PC-9 (cell line): ENCODE measurements at regions not wholly inside any gene's neighbourhood (a gene's known extent, or its start where the extent isn't known, plus 50 kb on each side); places are given as distances from the start of the nearest gene placed in this dataset.
A peak's percentile ranks its signal among the peaks of the same experiment; 100 is the strongest.

Experiments used
- BruUV-seq: library from RNA; stranded (reverse); fragments of 400-500 nt; replicated peaks from 2 replicates; lab custom pipeline; 2021; lab: Mats Ljungman, UMichigan
- CTCF ChIA-PET: fragments of 300-600 bp; sonication (Branson Sonifier 250); formaldehyde crosslinking; loops from one replicate; lab custom pipeline; 2022; ENCODE audit warnings: antibody characterized with exemption; lab: Charles Lee
- POLR2A ChIA-PET: fragments of 300-600 bp; sonication (Branson Sonifier 250); formaldehyde crosslinking; loops from one replicate; lab custom pipeline; 2022; ENCODE audit warnings: antibody characterized with exemption; ENCODE audit not compliant: unreplicated experiment; lab: Charles Lee
- DNase-seq, 2 experiments: peaks; one replicate each; pipeline versions ENCODE4 v3.0.0 to v3.0.0-alpha.2; 2015 to 2022; ENCODE audit warnings: mixed read lengths in 1 of 2
- H2AFZ ChIP-seq: fragments of 200-600 bp; sonication (generic); 2 replicates; pipeline ENCODE4 v1.8.1; 2017; ENCODE audit warnings: antibody characterized with exemption
- H3F3A ChIP-seq: fragments of 200-600 bp; sonication (generic); 2 replicates; pipeline ENCODE4 v1.8.1; 2017; ENCODE audit warnings: antibody characterized with exemption, mild to moderate bottlenecking, low read depth; ENCODE audit not compliant: insufficient read depth
- H3K27ac ChIP-seq: fragments of 200-600 bp; sonication (generic); 2 replicates; pipeline ENCODE4 v1.6.1; 2016; ENCODE audit warnings: mixed run types
- H3K27me3 ChIP-seq: fragments of 200-600 bp; sonication (generic); 2 replicates; pipeline ENCODE4 v1.6.1; 2016; ENCODE audit warnings: low read depth, mixed run types; ENCODE audit not compliant: insufficient read depth
- H3K36me3 ChIP-seq: fragments of 200-600 bp; sonication (generic); 2 replicates; pipeline ENCODE4 v1.6.1; 2016; ENCODE audit warnings: low read depth, mixed run types
- H3K4me1 ChIP-seq: fragments of 200-600 bp; sonication (generic); replicated peaks from 2 replicates; pipeline ENCODE4 v1.6.1; 2016; ENCODE audit warnings: mixed run types; ENCODE audit not compliant: insufficient read depth
- H3K4me2 ChIP-seq: fragments of 200-600 bp; sonication (generic); 2 replicates; pipeline ENCODE4 v1.6.1; 2017; ENCODE audit warnings: mixed run types
- H3K4me3 ChIP-seq: fragments of 200-600 bp; sonication (generic); 2 replicates; pipeline ENCODE4 v1.6.1; 2016; ENCODE audit warnings: mixed run types
- H3K79me2 ChIP-seq: fragments of 200-600 bp; sonication (generic); 2 replicates; pipeline ENCODE4 v1.6.1; 2017; ENCODE audit warnings: low read depth, mixed run types
- H3K9me2 ChIP-seq: fragments of 200-600 bp; sonication (generic); 2 replicates; pipeline ENCODE4 v1.8.1; 2017; ENCODE audit warnings: mild to moderate bottlenecking; ENCODE audit not compliant: insufficient read depth
- H3K9me3 ChIP-seq: fragments of 200-600 bp; sonication (generic); 2 replicates; pipeline ENCODE4 v1.8.1; 2016; ENCODE audit warnings: low read depth; ENCODE audit not compliant: insufficient read depth
- H4K20me1 ChIP-seq: fragments of 200-600 bp; sonication (generic); 2 replicates; pipeline ENCODE4 v1.8.1; 2017; ENCODE audit not compliant: insufficient read depth
- CTCF ChIP-seq: fragments of 200-600 bp; sonication (generic); conservative IDR thresholded peaks from 2 replicates; pipeline ENCODE4 v1.6.1; 2017; ENCODE audit warnings: mixed run types, antibody characterized with exemption, mild to moderate bottlenecking, moderate library complexity
- EZH2 ChIP-seq: fragments of 200-600 bp; sonication (generic); IDR thresholded peaks from 2 replicates; pipeline ENCODE4 v1.8.0; 2017; ENCODE audit warnings: antibody characterized with exemption, low read depth
- intact Hi-C: fragments of 100-400 bp; cut with micrococcal nuclease; formaldehyde crosslinking; loops from one replicate; pipeline ENCODE4 v1.10.0; 2022; ENCODE audit not compliant: unreplicated experiment

GRCh38 chr2:177329064-177329463 is 63.5 kb upstream of the AGPS start:
- H3K27me3 ChIP-seq: no peaks in the 10 kb centered on the region
- no peak overlapping the region for H3K4me2 ChIP-seq
- H3K4me3 ChIP-seq: no peak overlapping the region
- TF ChIP-seq EZH2: no peak
- intact Hi-C loops: no loop called here
- no peak for DNase-seq
- H3F3A ChIP-seq: no peaks in the 10 kb centered on the region; the same call in 1 of the 2 replicates
- no peak overlapping the region for H2AFZ ChIP-seq
- no TSS peak for BruUV-seq
- POLR2A ChIA-PET: no interaction called here
- CTCF ChIA-PET: interaction anchor here (0.6 kb wide), 1 partner anchor 57 kb away, joined by 3 read pairs; no protein-coding TSS in a partner anchor
- H3K4me1 ChIP-seq: peaks cover 8% of the 10 kb centered on the region
- H3K27ac ChIP-seq: no peak overlapping the region
- no peaks in the 10 kb centered on the region for H3K79me2 ChIP-seq
- no peaks in the 10 kb centered on the region for H3K9me2 ChIP-seq
- H3K9me3 ChIP-seq: no peaks in the 10 kb centered on the region
- H4K20me1 ChIP-seq: no peaks in the 10 kb centered on the region
- H3K36me3 ChIP-seq: no peaks in the 10 kb centered on the region

- POLR2A ChIA-PET: interaction anchor here (0.6 kb wide), 1 partner anchor 1193 kb away, joined by 5 read pairs; no protein-coding TSS in a partner anchor
Measured at GRCh38 chr2:177331466-177331997, 61.0 kb upstream of the AGPS start.

GRCh38 chr2:177332026-177332991 is 60.3 kb upstream of the AGPS start:
- no peak overlapping the region for H3K27ac ChIP-seq
- BruUV-seq: no TSS peak
- H3K27me3 ChIP-seq: no peaks in the 10 kb centered on the region

More at GRCh38 chr2:177331466-177331997, 61.0 kb upstream of the AGPS start:
- no peak for DNase-seq
- intact Hi-C loops: loop anchor here (5.0 to 10.0 kb wide), 6 partner anchors 89 to 1204 kb away; partner anchors contain the start of genes HNRNPA3 and HOXD8
- Histone ChIP-seq H3K27me3 (no peaks in the 10 kb centered on the region), H3K36me3 (no peaks in the 10 kb centered on the region), H3K9me2 (no peaks in the 10 kb centered on the region), H3K4me1 (peaks cover 8% of the 10 kb centered on the region), H3K79me2 (no peaks in the 10 kb centered on the region), H3K4me3 (no peak overlapping the region), H3K4me2 (no peak overlapping the region), H3F3A (no peaks in the 10 kb centered on the region; the same call in 1 of the 2 replicates), H3K9me3 (no peaks in the 10 kb centered on the region), H3K27ac (no peak overlapping the region), H2AFZ (no peak overlapping the region), H4K20me1 (no peaks in the 10 kb centered on the region)
- BruUV-seq: no TSS peak
- TF ChIP-seq EZH2 (no peak), CTCF (no peak)
- CTCF ChIA-PET: interaction anchor here (1.0 kb wide), 1 partner anchor 167 kb away, joined by 5 read pairs; no protein-coding TSS in a partner anchor

More at GRCh38 chr2:177332026-177332991, 60.3 kb upstream of the AGPS start:
- Histone ChIP-seq H3K36me3 (no peaks in the 10 kb centered on the region), H2AFZ (peak overlapping the region; percentile 66), H3K4me2 (no peak overlapping the region), H3K79me2 (no peaks in the 10 kb centered on the region), H3K4me3 (no peak overlapping the region), H3K9me3 (no peaks in the 10 kb centered on the region), H3F3A (no peaks in the 10 kb centered on the region; the same call in 1 of the 2 replicates), H3K4me1 (peaks cover 9% of the 10 kb centered on the region), H3K9me2 (no peaks in the 10 kb centered on the region), H4K20me1 (no peaks in the 10 kb centered on the region)
- DNase-seq: peak; percentile 58
- ChIA-PET CTCF (interaction anchor here (1.0 to 2.3 kb wide), 3 partner anchors 167 to 392 kb away, joined by 5 to 12 read pairs (median 10); no protein-coding TSS in a partner anchor), POLR2A (interaction anchor here (0.6 kb wide), 1 partner anchor 167 kb away, joined by 6 read pairs; no protein-coding TSS in a partner anchor)
- TF ChIP-seq EZH2 (no peak), CTCF (peak; percentile 87)
- intact Hi-C loops: loop anchor here (1.0 to 10.0 kb wide), 8 partner anchors 69 to 1205 kb away; partner anchors contain the start of genes HNRNPA3 and HOXD8
